ENCODE measurements at regions not wholly inside any gene's neighbourhood (a gene's known extent, or its start where the extent isn't known, plus 50 kb on each side); places are given as distances from the start of the nearest gene placed in this dataset.

- TF ChIP-seq POLR2A (IDR thresholded peaks at IDR 0.05) (no peak), CTCF (IDR thresholded peaks at IDR 0.05) (no peak)
Measured at GRCh38 chr15:22236469-22236868, 156.1 kb downstream of the OR4M2 start.

Measured in right lobe of liver (tissue), 4 donors.